C4-2B (cell line): ENCODE measurements at regions not wholly inside any gene's neighbourhood (a gene's known extent, or its start where the extent isn't known, plus 50 kb on each side); places are given as distances from the start of the nearest gene placed in this dataset.

Experiments
- ZFX ChIP-seq: fragments of 450-650 bp; IDR thresholded peaks from 2 replicates; pipeline ENCODE4 v1.6.1; 2017
- TF ChIP-seq, protein P1 (sequence below): fragments of 450-650 bp; conservative IDR thresholded peaks from 2 replicates; pipeline ENCODE4 v1.5.1; 2017; ENCODE audit warnings: mild to moderate bottlenecking

DNA sequence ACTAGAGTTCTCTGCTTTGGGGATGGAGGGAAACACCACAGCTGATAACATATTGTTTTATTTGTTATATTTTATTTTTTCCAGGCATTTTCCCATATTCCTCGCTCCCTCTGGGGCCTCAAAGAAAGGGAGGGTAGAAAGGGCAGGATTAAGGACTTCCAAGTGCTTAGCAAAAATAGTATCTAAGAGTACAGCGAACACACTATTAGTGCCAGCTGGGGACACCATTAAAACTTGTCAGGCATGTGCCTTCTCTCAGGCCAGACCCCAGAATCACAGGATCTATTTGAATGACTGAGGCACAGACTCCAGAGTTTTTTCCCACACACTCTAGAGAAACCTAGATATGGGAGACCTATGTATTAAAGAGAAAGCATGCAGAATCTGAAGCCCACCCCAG is 451.0 kb upstream of the TRPC7 start:
- TF ChIP-seq, protein P1, sequence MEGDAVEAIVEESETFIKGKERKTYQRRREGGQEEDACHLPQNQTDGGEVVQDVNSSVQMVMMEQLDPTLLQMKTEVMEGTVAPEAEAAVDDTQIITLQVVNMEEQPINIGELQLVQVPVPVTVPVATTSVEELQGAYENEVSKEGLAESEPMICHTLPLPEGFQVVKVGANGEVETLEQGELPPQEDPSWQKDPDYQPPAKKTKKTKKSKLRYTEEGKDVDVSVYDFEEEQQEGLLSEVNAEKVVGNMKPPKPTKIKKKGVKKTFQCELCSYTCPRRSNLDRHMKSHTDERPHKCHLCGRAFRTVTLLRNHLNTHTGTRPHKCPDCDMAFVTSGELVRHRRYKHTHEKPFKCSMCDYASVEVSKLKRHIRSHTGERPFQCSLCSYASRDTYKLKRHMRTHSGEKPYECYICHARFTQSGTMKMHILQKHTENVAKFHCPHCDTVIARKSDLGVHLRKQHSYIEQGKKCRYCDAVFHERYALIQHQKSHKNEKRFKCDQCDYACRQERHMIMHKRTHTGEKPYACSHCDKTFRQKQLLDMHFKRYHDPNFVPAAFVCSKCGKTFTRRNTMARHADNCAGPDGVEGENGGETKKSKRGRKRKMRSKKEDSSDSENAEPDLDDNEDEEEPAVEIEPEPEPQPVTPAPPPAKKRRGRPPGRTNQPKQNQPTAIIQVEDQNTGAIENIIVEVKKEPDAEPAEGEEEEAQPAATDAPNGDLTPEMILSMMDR, result no peak
- TF ChIP-seq ZFX, result no peak
